Hippocampal formation (tissue), 2 donors: ENCODE measurements at regions not wholly inside any gene's neighbourhood (a gene's known extent, or its start where the extent isn't known, plus 50 kb on each side); places are given as distances from the start of the nearest gene placed in this dataset.

Source experiments
- DNase-seq, 2 donors: peaks; one replicate each; lab custom pipeline; 2025; lab: John Stamatoyannopoulos, UW

DNA sequence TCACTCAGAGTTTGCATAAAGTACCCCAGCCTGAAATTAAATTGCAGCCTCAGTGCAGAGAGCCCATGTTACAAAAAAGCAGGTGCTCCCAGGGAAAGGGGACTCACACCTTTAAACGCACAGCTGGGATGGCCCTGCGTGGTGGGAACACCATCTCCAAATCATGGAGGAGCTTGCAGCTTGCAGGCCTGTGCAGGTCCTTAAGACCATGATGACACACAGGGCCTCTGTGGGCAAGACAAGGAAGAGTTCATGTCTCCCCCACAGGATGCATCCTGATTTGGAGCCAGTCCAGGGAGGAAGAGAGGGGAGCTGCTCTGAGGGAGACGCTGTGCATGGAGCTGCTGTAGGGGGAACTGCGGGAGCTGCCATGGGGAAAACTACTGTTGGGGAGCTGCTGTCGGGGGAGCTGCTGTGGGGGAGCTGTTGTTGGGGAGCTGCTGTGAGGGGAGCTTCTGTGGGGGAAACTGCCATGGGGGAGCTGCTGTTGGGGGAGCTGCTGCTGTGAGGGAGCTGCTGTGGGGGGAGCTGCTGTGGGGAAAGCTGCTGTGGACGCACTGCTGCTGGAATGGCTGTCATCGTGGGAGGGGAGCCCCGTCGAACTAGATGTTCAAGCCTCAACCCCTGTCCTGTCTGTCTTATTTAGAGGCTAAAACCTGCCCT lies 113.9 kb downstream of the MATN1 start:
- DNase-seq: no peak

DNA sequence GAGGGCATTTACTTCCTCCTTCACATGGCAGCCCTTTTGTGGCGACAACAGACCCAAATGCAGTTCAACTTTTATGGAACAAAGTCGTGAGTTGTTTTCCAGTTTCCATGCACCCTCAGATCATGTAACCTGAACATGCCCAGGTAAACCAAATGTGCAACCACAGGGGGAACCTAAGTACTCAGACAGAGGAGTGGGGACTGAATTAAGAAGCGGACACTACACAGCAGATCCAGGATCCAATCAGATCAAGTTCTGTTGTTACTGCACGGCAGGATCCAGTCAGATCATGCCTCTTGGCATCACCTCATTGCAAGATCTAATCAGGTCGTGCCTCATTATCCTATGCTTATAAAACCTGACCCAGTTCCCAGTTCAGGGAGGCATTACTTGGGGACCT lies 115.7 kb downstream of the MATN1 start:
- DNase-seq: no peak

- DNase-seq: no peak
Measured at GRCh38 chr1:30606166-30606565, 117.2 kb downstream of the MATN1 start.

- DNase-seq: no peak
Measured at GRCh38 chr1:30605441-30605920, 117.9 kb downstream of the MATN1 start.

DNA sequence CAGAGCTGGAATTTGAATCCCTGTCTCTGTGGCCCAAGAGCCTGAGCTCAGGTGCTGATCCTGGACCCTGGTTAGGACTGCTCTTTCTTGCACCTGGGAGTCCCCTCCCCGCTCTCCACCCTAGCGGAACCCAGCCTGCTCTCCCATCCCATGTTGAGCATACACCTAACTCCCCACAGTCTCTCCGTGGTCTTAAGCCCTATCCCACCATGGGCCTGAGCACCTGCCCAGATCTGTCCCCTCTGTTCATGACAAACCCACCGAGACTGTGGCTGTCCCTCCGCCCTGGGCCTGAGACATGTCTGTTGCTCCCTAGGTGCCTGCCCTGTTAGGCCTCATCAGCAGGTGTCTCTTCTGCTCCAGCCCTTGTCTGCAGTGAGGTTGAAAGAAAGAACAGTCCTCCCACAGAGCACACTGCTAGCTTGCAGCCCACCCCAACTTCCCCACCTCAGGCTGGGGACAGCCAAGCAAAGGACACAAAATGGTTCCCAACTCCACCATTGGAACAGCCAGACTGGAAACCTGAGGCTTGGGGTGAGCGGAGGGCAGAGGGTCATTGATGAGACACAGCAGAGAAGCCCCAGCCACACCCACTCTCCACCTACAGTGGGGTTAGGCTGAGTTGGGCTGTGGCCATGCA lies 118.5 kb downstream of the MATN1 start:
- no peak for DNase-seq

GRCh38 chr1:30603081-30603858 lies 120.1 kb downstream of the MATN1 start:
- DNase-seq: no peak

- DNase-seq: no peak
Measured at GRCh38 chr1:30601316-30602085, 121.9 kb downstream of the MATN1 start.

DNA sequence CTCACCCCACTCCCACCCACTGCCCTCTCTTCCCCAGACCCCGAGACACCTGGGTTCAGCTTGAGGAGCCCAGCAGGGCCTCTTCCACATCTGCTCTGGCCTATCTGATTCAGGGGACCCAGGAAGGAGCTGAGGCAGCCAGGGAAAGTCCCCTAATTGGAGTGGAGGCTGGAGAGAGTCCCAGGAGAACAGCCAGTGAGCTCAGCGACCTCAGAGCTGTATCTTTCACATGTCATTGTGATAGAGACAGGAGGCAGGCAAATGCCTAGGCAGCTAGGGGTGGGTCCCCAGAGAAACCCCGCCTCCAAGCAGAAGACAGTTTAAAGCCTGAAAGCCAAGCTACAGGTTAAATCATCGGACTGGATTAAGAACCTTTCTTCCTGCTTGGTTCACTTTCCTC lies 122.7 kb downstream of the MATN1 start:
- no peak for DNase-seq

GRCh38 chr1:30600258-30600657 lies 123.1 kb downstream of the MATN1 start:
- DNase-seq: no peak

- DNase-seq: no peak
Measured at GRCh38 chr1:30599721-30600120, 123.7 kb downstream of the MATN1 start.

DNA sequence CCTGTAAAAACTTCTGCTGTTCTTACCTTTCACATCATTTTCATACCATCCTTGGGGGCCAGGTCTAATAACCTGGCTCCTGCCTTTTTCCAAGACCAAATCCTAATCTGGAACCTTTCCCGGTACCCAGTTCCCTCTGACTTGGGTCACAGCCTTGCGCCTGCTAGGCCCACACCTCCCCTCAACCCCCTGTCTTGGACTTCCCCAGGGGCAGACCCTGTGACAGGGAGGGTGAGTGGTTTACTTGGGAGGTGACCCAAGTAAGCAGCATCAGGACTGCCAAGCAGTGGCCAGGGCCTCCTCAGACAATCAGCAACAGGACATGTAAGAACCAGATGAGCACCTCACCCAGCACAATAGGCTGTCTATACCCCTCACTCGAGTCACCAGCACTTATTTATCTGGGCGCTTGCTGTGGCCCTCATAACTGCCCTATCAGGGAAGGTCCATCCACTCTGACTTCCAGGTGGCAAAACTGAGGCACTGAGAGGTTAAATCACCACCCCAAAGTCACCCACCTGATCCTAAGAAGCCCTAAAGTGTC lies 124.7 kb downstream of the MATN1 start:
- DNase-seq: no peak

DNA sequence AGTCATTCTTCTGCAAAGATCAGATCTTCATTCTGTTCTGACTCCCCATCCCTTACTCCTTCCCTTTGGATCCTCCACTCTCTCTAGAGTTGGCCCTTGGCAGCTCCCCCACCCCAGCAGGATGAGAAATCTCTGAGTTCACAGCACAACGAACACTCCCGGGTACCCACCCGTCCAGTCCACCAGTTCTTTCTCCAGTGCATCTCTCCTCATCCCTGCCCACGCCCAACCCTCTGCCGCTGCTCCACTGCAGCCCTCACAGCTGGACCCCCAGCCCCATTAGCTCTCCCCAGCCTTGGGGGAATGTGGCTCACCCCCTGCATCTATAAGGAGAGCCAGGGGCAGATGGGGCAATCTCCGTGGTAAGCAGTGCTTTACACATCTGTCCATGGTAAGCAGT lies 125.7 kb downstream of the MATN1 start:
- no peak for DNase-seq

GRCh38 chr1:30596891-30597290 lies 126.5 kb downstream of the MATN1 start:
- no peak for DNase-seq

DNA sequence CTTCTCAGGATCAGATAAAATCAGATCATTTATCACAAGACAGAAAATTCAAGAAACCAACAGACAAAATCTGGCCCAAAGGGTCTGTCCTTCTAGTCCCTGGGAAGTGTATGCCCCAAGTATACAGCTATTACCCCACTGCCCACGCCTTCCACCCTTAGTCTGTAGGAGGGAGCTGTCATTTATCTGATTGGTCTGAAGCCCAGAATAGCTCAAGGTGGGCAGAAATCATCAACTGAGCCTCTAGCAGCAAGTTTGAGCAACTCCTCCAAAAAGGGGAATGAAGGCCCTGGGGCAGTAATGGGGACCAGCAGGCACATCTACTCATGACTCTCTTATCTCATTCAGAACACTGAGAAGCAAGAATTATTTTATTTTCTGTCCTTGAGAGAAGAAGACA lies 126.9 kb downstream of the MATN1 start:
- no peak for DNase-seq

DNA sequence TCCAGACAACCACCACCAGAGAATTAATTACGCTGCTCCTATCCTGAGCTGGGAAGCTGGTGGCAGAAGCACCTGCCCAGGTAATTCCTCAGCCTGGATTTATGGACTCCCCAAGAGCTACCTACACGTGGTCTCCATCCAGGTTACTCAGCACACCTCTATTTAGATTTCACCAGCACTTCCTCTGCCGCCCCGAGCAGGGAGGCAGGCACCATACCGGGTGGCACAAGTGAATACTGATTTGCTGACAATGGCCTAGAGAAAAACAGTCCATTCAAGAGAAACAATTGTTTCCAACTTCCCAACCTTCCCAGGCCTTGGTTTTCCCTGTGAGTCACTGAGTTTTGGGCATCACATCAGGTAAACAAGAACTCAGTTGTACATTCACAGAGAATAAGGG lies 134.3 kb downstream of the MATN1 start:
- no peak for DNase-seq

GRCh38 chr1:30588311-30589073 lies 134.9 kb downstream of the MATN1 start:
- DNase-seq: no peak

- DNase-seq: no peak
Measured at GRCh38 chr1:30586671-30587070, 136.7 kb downstream of the MATN1 start.

- DNase-seq: no peak
Measured at GRCh38 chr1:30579580-30579979, 143.8 kb downstream of the MATN1 start.

DNA sequence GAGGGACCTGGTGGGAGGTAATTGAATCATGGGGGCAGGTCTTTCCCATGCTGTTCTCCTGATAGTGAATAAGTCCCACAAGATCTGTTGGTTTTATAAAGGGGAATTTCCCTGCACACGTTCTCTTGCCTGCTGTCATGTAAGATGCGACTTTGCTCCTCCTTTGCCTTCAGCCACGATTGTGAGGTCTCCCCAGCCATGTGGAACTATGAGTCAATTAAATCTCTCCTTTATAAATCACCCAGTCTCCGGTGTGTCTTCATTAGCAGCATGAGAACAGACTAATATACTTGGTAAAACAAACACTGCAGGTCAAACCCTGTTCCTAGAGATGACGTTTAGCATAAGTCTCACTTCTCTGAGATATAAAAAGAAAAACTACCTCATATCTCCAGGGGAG lies 148.3 kb downstream of the MATN1 start:
- DNase-seq: no peak

- no peak for DNase-seq
Measured at GRCh38 chr1:30572192-30572591, 151.2 kb downstream of the MATN1 start.

DNA sequence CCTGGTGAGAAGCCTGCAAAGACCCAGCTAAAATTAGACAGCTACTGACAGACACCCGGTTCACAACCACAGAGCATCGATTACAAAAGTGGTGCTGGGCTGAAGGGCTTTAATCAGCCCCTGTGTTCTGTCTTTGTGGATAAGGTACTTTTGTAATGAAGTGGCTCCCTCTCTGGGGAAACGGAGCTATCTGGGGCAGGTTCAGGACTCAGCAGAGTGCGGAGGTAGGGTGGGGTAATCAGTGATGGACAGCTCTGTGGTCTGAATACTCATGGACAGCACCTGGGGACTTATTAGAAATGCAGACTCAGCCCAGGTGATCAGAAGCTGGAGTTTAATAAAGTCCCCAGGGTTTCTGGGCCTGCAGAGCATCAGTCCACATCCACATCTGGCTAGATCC lies 152.0 kb downstream of the MATN1 start:
- DNase-seq: no peak
